ENCODE measurements at regions not wholly inside any gene's neighbourhood (a gene's known extent, or its start where the extent isn't known, plus 50 kb on each side); places are given as distances from the start of the nearest gene placed in this dataset.
"Not testable (repeated sequence)": the region's sequence is repeated elsewhere in the genome, so short reads cannot be mapped to it uniquely, and the experiment has no call there.

GRCh38 chr9:28923351-28923750 is 1350.1 kb upstream of the C9orf72 start:
- no peak for DNase-seq (ENCODE audit: low spot score)

- no peak for DNase-seq (ENCODE audit: low spot score)
Measured at GRCh38 chr9:28925157-28925556, 1351.9 kb upstream of the C9orf72 start.

- no peak for DNase-seq (ENCODE audit: low spot score)
Measured at GRCh38 chr9:28926306-28926705, 1353.0 kb upstream of the C9orf72 start.

- DNase-seq (ENCODE audit: low spot score) = no peak
Measured at GRCh38 chr9:28927691-28928090, 1354.4 kb upstream of the C9orf72 start.

GRCh38 chr9:28929433-28929832 is 1356.2 kb upstream of the C9orf72 start:
- no peak for DNase-seq (ENCODE audit: low spot score)

GRCh38 chr9:28930766-28931165 is 1357.5 kb upstream of the C9orf72 start:
- no peak for DNase-seq (ENCODE audit: low spot score)

- no peak for DNase-seq (ENCODE audit: low spot score)
Measured at GRCh38 chr9:28934111-28934510, 1360.8 kb upstream of the C9orf72 start.

GRCh38 chr9:28938981-28939380 is 1365.7 kb upstream of the C9orf72 start:
- no peak for DNase-seq (ENCODE audit: low spot score)

- DNase-seq (ENCODE audit: low spot score) = no peak
Measured at GRCh38 chr9:28941856-28942255, 1368.6 kb upstream of the C9orf72 start.

- no peak for DNase-seq (ENCODE audit: low spot score)
Measured at GRCh38 chr9:28942941-28943340, 1369.7 kb upstream of the C9orf72 start.

- no peak for DNase-seq (ENCODE audit: low spot score)
Measured at GRCh38 chr9:28946648-28947047, 1373.4 kb upstream of the C9orf72 start.

- no peak for DNase-seq (ENCODE audit: low spot score)
Measured at GRCh38 chr9:28951945-28952344, 1378.7 kb upstream of the C9orf72 start.

- no peak for DNase-seq (ENCODE audit: low spot score)
Measured at GRCh38 chr9:28956116-28956880, 1383.0 kb upstream of the C9orf72 start.

- no peak for DNase-seq (ENCODE audit: low spot score)
Measured at GRCh38 chr9:28960602-28961001, 1387.3 kb upstream of the C9orf72 start.

GRCh38 chr9:28961623-28962022 is 1388.3 kb upstream of the C9orf72 start:
- no peak for DNase-seq (ENCODE audit: low spot score)

GRCh38 chr9:28967226-28967625 is 1393.9 kb upstream of the C9orf72 start:
- DNase-seq (ENCODE audit: low spot score) = no peak

GRCh38 chr9:28970241-28970654 is 1397.0 kb upstream of the C9orf72 start:
- DNase-seq (ENCODE audit: low spot score) = no peak

- no peak for DNase-seq (ENCODE audit: low spot score)
Measured at GRCh38 chr9:28971881-28972280, 1398.6 kb upstream of the C9orf72 start.

- DNase-seq (ENCODE audit: low spot score) = no peak
Measured at GRCh38 chr9:28976250-28976649, 1403.0 kb upstream of the C9orf72 start.

GRCh38 chr9:28976684-28977083 is 1403.4 kb upstream of the C9orf72 start:
- DNase-seq (ENCODE audit: low spot score) = no peak

GRCh38 chr9:28981129-28981528 is 1407.8 kb upstream of the C9orf72 start:
- no peak for DNase-seq (ENCODE audit: low spot score)

- no peak for DNase-seq (ENCODE audit: low spot score)
Measured at GRCh38 chr9:28981711-28982110, 1408.4 kb upstream of the C9orf72 start.

- DNase-seq (ENCODE audit: low spot score) = no peak
Measured at GRCh38 chr9:28984016-28984415, 1410.7 kb upstream of the C9orf72 start.

GRCh38 chr9:28990009-28990408 is 1416.7 kb upstream of the C9orf72 start:
- not testable (repeated sequence) for DNase-seq (ENCODE audit: low spot score)

Measured in kidney capillary endothelial cell (primary cell).